ENCODE measurements at regions not wholly inside any gene's neighbourhood (a gene's known extent, or its start where the extent isn't known, plus 50 kb on each side); places are given as distances from the start of the nearest gene placed in this dataset.
A peak's percentile ranks its signal among the peaks of the same experiment; 100 is the strongest.

GRCh38 chr7:27367179-27367932 is 124.8 kb downstream of the EVX1 start:
- DNase-seq = no peak

GRCh38 chr7:27367933-27368549 is 125.4 kb downstream of the EVX1 start:
- no peak for DNase-seq

- no peak for DNase-seq
Observed at GRCh38 chr7:27374958-27375841, 132.6 kb downstream of the EVX1 start.

- peak; percentile 74 for DNase-seq
Observed at GRCh38 chr7:27375958-27376357, 133.4 kb downstream of the EVX1 start.

GRCh38 chr7:27377988-27378387 is 135.4 kb downstream of the EVX1 start:
- no peak for DNase-seq

GRCh38 chr7:27382307-27382706 is 139.7 kb downstream of the EVX1 start:
- no peak for DNase-seq

GRCh38 chr7:27386581-27386980 is 144.0 kb downstream of the EVX1 start:
- DNase-seq = no peak

GRCh38 chr7:27387864-27388263 is 145.3 kb downstream of the EVX1 start:
- DNase-seq = no peak

- no peak for DNase-seq
Observed at GRCh38 chr7:27388561-27388960, 146.0 kb downstream of the EVX1 start.

- DNase-seq = peak; percentile 87
Observed at GRCh38 chr7:27389496-27389895, 146.9 kb downstream of the EVX1 start.

- DNase-seq = no peak
Observed at GRCh38 chr7:27392477-27392876, 149.9 kb downstream of the EVX1 start.

- no peak for DNase-seq
Observed at GRCh38 chr7:27394871-27395270, 152.3 kb downstream of the EVX1 start.

- DNase-seq = no peak
Observed at GRCh38 chr7:27395626-27396025, 153.0 kb downstream of the EVX1 start.

GRCh38 chr7:27397503-27397902 is 154.9 kb downstream of the EVX1 start:
- DNase-seq = no peak

- DNase-seq = peak; percentile 36
Observed at GRCh38 chr7:27398851-27399250, 156.2 kb downstream of the EVX1 start.

- DNase-seq = no peak
Observed at GRCh38 chr7:27399791-27400567, 157.4 kb downstream of the EVX1 start.

GRCh38 chr7:27405780-27406179 is 163.2 kb downstream of the EVX1 start:
- DNase-seq = no peak

- DNase-seq = no peak
Observed at GRCh38 chr7:27409311-27409710, 166.7 kb downstream of the EVX1 start.

- no peak for DNase-seq
Observed at GRCh38 chr7:27409776-27410175, 167.2 kb downstream of the EVX1 start.

GRCh38 chr7:27410812-27411544 is 168.4 kb downstream of the EVX1 start:
- no peak for DNase-seq

- DNase-seq = no peak
Observed at GRCh38 chr7:27412164-27412563, 169.6 kb downstream of the EVX1 start.

GRCh38 chr7:27418541-27418940 is 175.9 kb downstream of the EVX1 start:
- no peak for DNase-seq

Data from hindlimb muscle (tissue), 1 donor.